K562 (cell line): ENCODE measurements at regions not wholly inside any gene's neighbourhood (a gene's known extent, or its start where the extent isn't known, plus 50 kb on each side); places are given as distances from the start of the nearest gene placed in this dataset.

Experiments
- ATAC-seq: fragments of 200-7000 bp; cut with Tn5 transposase; 3 replicates; pipeline ENCODE4 v1.9.1; 2020; ENCODE audit warnings: moderate library complexity
- BruUV-seq: library from RNA; stranded (reverse); fragments of 400-500 nt; replicated peaks from 2 replicates; lab custom pipeline; 2021; lab: Mats Ljungman, UMichigan
- CTCF ChIA-PET: fragments of 300-600 bp; formaldehyde crosslinking; extraction: SDS; loops from one replicate; lab custom pipeline; 2021; ENCODE audit warnings: low intra/inter-chr PET ratio; lab: Yijun Ruan, JAX
- POLR2A ChIA-PET: fragments of 300-600, 350-650 bp; sonication (Branson Sonifier 250); formaldehyde crosslinking; extraction: SDS; loops from one replicate; lab custom pipeline; 2021; ENCODE audit warnings: antibody characterized with exemption, inconsistent platforms; lab: Yijun Ruan, JAX
- DNase-seq, 4 experiments: peaks; one replicate each; pipeline versions ENCODE4 v3.0.0 to v3.0.0-alpha.2; 2011 to 2018; ENCODE audit warnings: low spot score in 3 of 4, mixed read lengths in 3 of 4; ENCODE audit errors: extremely low read depth in 1 of 4
- FAIRE-seq: peaks from 2 replicates; lab custom pipeline; 2011; peaks lifted over from hg19 to GRCh38; lab: Jason Lieb, UNC
- H2AFZ ChIP-seq: 2 replicates; pipeline ENCODE4 v1.6.0; 2011; ENCODE audit warnings: low read depth, low read length, control low read depth, inconsistent platforms
- H3K27ac ChIP-seq: fragments of 200-600 bp; 3 replicates; pipeline ENCODE4 v1.8.0; 2011; ENCODE audit warnings: low read depth, mild to moderate bottlenecking, control low read depth, inconsistent platforms, low read length, moderate library complexity, mixed read lengths; ENCODE audit errors: extremely low read depth
- H3K27me3 ChIP-seq, 2 experiments: fragments of 300-600 bp in 1 of 2; 2 replicates in 1 of 2; 3 replicates in 1 of 2; pipeline versions ENCODE4 v1.6.0 to v1.8.0; 2011; ENCODE audit warnings: inconsistent platforms in 2 of 2, low read length in 2 of 2, mild to moderate bottlenecking in 1 of 2, mixed read lengths in 1 of 2, moderate library complexity in 1 of 2; ENCODE audit not compliant: control insufficient read depth in 2 of 2, insufficient read depth in 2 of 2
- H3K36me3 ChIP-seq: fragments of 300-600 bp; 3 replicates; pipeline ENCODE4 v1.8.0; 2011; ENCODE audit warnings: mild to moderate bottlenecking, low read length, inconsistent platforms; ENCODE audit not compliant: control insufficient read depth, insufficient read depth
- H3K4me1 ChIP-seq, 2 experiments: fragments of 200-600 bp in 1 of 2; replicated peaks in 1 of 2; 2 replicates in 1 of 2; 3 replicates in 1 of 2; pipeline versions ENCODE4 v1.5.1 to v1.8.0; 2011; ENCODE audit warnings: inconsistent platforms in 2 of 2, low read length in 2 of 2, mild to moderate bottlenecking in 1 of 2, mixed read lengths in 1 of 2, moderate library complexity in 1 of 2; ENCODE audit not compliant: control insufficient read depth in 2 of 2, insufficient read depth in 2 of 2
- H3K4me2 ChIP-seq: 2 replicates; pipeline ENCODE4 v1.6.1; 2011; ENCODE audit warnings: low read length, control low read depth, inconsistent platforms, mixed read lengths; ENCODE audit not compliant: insufficient read depth
- H3K4me3 ChIP-seq: fragments of 200-600 bp; sonication (generic), shearing (Covaris generic); 2 replicates; pipeline ENCODE4 v1.5.1; 2016; ENCODE audit warnings: control low read depth, inconsistent platforms
- H3K79me2 ChIP-seq: fragments of 200-600 bp; 3 replicates; pipeline ENCODE4 v1.8.0; 2011; ENCODE audit warnings: low read length, inconsistent platforms; ENCODE audit not compliant: control insufficient read depth, insufficient read depth
- H3K9ac ChIP-seq, 2 experiments: 2 replicates each; pipeline versions ENCODE4 v1.6.0 to v1.6.1; 2011; ENCODE audit warnings: low read depth in 2 of 2, low read length in 2 of 2, control low read depth in 1 of 2, inconsistent platforms in 1 of 2, mild to moderate bottlenecking in 1 of 2, mixed read lengths in 1 of 2; ENCODE audit not compliant: insufficient read depth in 1 of 2
- H3K9me1 ChIP-seq: one replicate; pipeline ENCODE4 v1.6.0; 2011; ENCODE audit warnings: inconsistent platforms, mild to moderate bottlenecking, low read length, moderate library complexity; ENCODE audit not compliant: control insufficient read depth, insufficient read depth
- H3K9me3 ChIP-seq: replicated peaks from 2 replicates; pipeline ENCODE4 v1.5.1; 2011; ENCODE audit warnings: low read depth, low read length, inconsistent platforms; ENCODE audit not compliant: control insufficient read depth, insufficient read depth
- H4K20me1 ChIP-seq: replicated peaks from 2 replicates; pipeline ENCODE4 v1.6.1; 2011; ENCODE audit warnings: low read length, inconsistent platforms, mixed read lengths; ENCODE audit not compliant: control insufficient read depth, insufficient read depth
- FOXA3 ChIP-seq, 2 experiments: fragments of 450-650 bp in 1 of 2; sonication (generic) in 1 of 2; formaldehyde crosslinking; IDR thresholded peaks in 1 of 2; conservative IDR thresholded peaks in 1 of 2; 2 replicates each; pipeline versions ENCODE4 v1.4.0 to v1.8.0; 2020 to 2022; ENCODE audit warnings: mild to moderate bottlenecking in 2 of 2, missing genetic modification reagents in 1 of 2
- RAD21 ChIP-seq, 2 experiments: fragments of 250-450 bp in 1 of 2; fragments of 450-650 bp in 1 of 2; sonication (Bioruptor Pico) in 1 of 2; formaldehyde crosslinking in 1 of 2; IDR thresholded peaks in 1 of 2; conservative IDR thresholded peaks in 1 of 2; 2 replicates each; pipeline versions ENCODE4 v1.4.0 to v1.8.0; 2020 to 2022; ENCODE audit warnings: mild to moderate bottlenecking in 2 of 2, moderate library complexity in 1 of 2
- SMC3 ChIP-seq: conservative IDR thresholded peaks from 2 replicates; pipeline ENCODE4 v1.6.1; 2011; ENCODE audit warnings: low read depth, low read length, improper control_type of control experiment; ENCODE audit not compliant: insufficient read depth
- U2AF2 ChIP-seq: fragments of 200-400 bp; formaldehyde crosslinking; optimal IDR thresholded peaks from 2 replicates; pipeline ENCODE3; 2017; ENCODE audit warnings: low read depth, mild to moderate bottlenecking, low read length
- WGBS: fragments of 100-300 bp; shearing (Covaris generic); methylation state at CpG from one replicate; pipeline ENCODE4 v1.1.6; 2016; ENCODE audit warnings: low coverage, mixed read lengths; ENCODE audit not compliant: insufficient coverage; ENCODE audit errors: missing lambda C conversion rate; 5-methylcytosine and 5-hydroxymethylcytosine counted together
- in situ Hi-C: fragments of 300-500 bp; cut with MboI; formaldehyde crosslinking; loops from 4 replicates; pipeline ENCODE4 v1.15.0; 2018; ENCODE audit warnings: inconsistent platforms, mixed read lengths
- intact Hi-C: fragments of 100-400 bp; cut with micrococcal nuclease; formaldehyde crosslinking; loops from 2 replicates; pipeline ENCODE4 v1.14.2; 2022
- TF ChIP-seq, protein P1 (sequence below), 3 experiments: IDR thresholded peaks in 2 of 3; conservative IDR thresholded peaks in 1 of 3; 2 replicates each; pipeline ENCODE4 v1.5.1; 2011 to 2012; ENCODE audit warnings: low read length in 3 of 3, mild to moderate bottlenecking in 3 of 3, control low read depth in 2 of 3, improper control_type of control experiment in 1 of 3, inconsistent platforms in 1 of 3, low read depth in 1 of 3, mixed read lengths in 1 of 3, moderate library complexity in 1 of 3; ENCODE audit not compliant: insufficient read depth in 2 of 3
- TF ChIP-seq, protein P2 (sequence below): sonication (generic); formaldehyde crosslinking; IDR thresholded peaks from 2 replicates; pipeline ENCODE4 v1.8.1; 2023; ENCODE audit warnings: mild to moderate bottlenecking, missing genetic modification reagents
- TF ChIP-seq, protein P3 (sequence below): fragments of 450-650 bp; IDR thresholded peaks from 2 replicates; pipeline ENCODE4 v1.6.1; 2017; ENCODE audit warnings: antibody characterized with exemption, mild to moderate bottlenecking

DNA sequence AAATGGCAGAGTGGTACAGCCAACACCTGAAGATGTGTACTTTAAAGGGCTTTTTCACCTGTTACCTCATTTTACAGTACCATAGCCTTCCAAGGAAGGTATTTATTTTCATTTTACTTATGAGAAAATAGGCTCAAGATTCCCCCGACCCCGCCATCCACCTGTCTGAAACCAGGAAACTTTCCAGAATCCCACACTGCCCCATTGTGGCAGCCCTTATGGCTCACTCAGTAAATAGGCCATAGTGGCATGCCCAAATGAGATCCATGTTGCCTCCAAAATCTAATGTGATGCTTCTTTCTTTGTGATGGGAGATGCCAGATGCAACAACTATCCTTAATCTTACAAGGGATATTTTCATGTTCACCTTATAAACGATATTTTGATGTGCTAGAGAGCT, 97.8 kb downstream of the EBNA1BP2 start:
- ChIA-PET CTCF (interaction anchor here (0.6 to 5.3 kb wide), 12 partner anchors 54 to 497 kb away, joined by 3 to 65 read pairs (median 4); partner anchors contain the start of gene SLC2A1), POLR2A (interaction anchor here (0.5 to 3.1 kb wide), 14 partner anchors 15 to 392 kb away, joined by 3 to 27 read pairs (median 7); no protein-coding TSS in a partner anchor)
- no peaks in the 10 kb centered on the region for H3K27me3 ChIP-seq
- H3K4me3 ChIP-seq: no peak overlapping the region
- no TSS peak for BruUV-seq
- ATAC-seq (peak; percentile 66), DNase-seq (peak in 1 of 4 experiments; percentile 38), FAIRE-seq (no peak)
- H4K20me1 ChIP-seq: no peaks in the 10 kb centered on the region
- H3K36me3 ChIP-seq: no peaks in the 10 kb centered on the region
- in situ Hi-C loops (loop anchor here (5.0 to 10.0 kb wide), 3 partner anchors 152 to 499 kb away; no protein-coding TSS in a partner anchor), intact Hi-C loops (loop anchor here (5.0 to 10.0 kb wide), 2 partner anchors 497 to 559 kb away; no protein-coding TSS in a partner anchor)
- 18% methylated on average over 3 of the region's 3 CpGs for WGBS
- no peak overlapping the region for H3K27ac ChIP-seq
- H3K9me1 ChIP-seq: no peaks in the 10 kb centered on the region
- no peaks in the 10 kb centered on the region for H3K79me2 ChIP-seq
- no peak overlapping the region for H3K4me2 ChIP-seq
- no peaks in the 10 kb centered on the region for H3K9me3 ChIP-seq
- H3K4me1 ChIP-seq: peaks cover 15 to 19% of the 10 kb centered on the region in 2 experiments; a peak in 4 of 5 replicates
- no peak overlapping the region for H3K9ac ChIP-seq
- no peak overlapping the region for H2AFZ ChIP-seq
- TF ChIP-seq, protein P1, sequence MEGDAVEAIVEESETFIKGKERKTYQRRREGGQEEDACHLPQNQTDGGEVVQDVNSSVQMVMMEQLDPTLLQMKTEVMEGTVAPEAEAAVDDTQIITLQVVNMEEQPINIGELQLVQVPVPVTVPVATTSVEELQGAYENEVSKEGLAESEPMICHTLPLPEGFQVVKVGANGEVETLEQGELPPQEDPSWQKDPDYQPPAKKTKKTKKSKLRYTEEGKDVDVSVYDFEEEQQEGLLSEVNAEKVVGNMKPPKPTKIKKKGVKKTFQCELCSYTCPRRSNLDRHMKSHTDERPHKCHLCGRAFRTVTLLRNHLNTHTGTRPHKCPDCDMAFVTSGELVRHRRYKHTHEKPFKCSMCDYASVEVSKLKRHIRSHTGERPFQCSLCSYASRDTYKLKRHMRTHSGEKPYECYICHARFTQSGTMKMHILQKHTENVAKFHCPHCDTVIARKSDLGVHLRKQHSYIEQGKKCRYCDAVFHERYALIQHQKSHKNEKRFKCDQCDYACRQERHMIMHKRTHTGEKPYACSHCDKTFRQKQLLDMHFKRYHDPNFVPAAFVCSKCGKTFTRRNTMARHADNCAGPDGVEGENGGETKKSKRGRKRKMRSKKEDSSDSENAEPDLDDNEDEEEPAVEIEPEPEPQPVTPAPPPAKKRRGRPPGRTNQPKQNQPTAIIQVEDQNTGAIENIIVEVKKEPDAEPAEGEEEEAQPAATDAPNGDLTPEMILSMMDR (IDR thresholded peaks at IDR 0.05 in 2 of 3, conservative IDR thresholded peaks at IDR 0.05 in 1 of 3; ENCODE audit: insufficient read depth in 2 of 3, low read depth in 1 of 3, low read length in 3 of 3): peak; percentile 26 to 57 (median 49); a peak in 3 of 6 replicates
- TF ChIP-seq U2AF2: no peak
- TF ChIP-seq RAD21 (CRISPR knock-in tag; conservative IDR thresholded peaks at IDR 0.05 in 1 of 2, IDR thresholded peaks at IDR 0.05 in 1 of 2): peak in 1 of 2 experiments; percentile 66; a peak in 3 of 4 replicates
- TF ChIP-seq, protein P2, sequence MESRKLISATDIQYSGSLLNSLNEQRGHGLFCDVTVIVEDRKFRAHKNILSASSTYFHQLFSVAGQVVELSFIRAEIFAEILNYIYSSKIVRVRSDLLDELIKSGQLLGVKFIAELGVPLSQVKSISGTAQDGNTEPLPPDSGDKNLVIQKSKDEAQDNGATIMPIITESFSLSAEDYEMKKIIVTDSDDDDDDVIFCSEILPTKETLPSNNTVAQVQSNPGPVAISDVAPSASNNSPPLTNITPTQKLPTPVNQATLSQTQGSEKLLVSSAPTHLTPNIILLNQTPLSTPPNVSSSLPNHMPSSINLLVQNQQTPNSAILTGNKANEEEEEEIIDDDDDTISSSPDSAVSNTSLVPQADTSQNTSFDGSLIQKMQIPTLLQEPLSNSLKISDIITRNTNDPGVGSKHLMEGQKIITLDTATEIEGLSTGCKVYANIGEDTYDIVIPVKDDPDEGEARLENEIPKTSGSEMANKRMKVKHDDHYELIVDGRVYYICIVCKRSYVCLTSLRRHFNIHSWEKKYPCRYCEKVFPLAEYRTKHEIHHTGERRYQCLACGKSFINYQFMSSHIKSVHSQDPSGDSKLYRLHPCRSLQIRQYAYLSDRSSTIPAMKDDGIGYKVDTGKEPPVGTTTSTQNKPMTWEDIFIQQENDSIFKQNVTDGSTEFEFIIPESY (CRISPR knock-in tag): no peak
- 0 out of 2 replicates have a peak, but pooled peaks have one; percentile 24 for TF ChIP-seq SMC3
- 0 out of 4 replicates have a peak, but pooled peaks of 1 of the 2 experiments have one; percentile 18 for TF ChIP-seq FOXA3 (CRISPR knock-in tag; conservative IDR thresholded peaks at IDR 0.05 in 1 of 2, IDR thresholded peaks at IDR 0.05 in 1 of 2)
- TF ChIP-seq, protein P3, sequence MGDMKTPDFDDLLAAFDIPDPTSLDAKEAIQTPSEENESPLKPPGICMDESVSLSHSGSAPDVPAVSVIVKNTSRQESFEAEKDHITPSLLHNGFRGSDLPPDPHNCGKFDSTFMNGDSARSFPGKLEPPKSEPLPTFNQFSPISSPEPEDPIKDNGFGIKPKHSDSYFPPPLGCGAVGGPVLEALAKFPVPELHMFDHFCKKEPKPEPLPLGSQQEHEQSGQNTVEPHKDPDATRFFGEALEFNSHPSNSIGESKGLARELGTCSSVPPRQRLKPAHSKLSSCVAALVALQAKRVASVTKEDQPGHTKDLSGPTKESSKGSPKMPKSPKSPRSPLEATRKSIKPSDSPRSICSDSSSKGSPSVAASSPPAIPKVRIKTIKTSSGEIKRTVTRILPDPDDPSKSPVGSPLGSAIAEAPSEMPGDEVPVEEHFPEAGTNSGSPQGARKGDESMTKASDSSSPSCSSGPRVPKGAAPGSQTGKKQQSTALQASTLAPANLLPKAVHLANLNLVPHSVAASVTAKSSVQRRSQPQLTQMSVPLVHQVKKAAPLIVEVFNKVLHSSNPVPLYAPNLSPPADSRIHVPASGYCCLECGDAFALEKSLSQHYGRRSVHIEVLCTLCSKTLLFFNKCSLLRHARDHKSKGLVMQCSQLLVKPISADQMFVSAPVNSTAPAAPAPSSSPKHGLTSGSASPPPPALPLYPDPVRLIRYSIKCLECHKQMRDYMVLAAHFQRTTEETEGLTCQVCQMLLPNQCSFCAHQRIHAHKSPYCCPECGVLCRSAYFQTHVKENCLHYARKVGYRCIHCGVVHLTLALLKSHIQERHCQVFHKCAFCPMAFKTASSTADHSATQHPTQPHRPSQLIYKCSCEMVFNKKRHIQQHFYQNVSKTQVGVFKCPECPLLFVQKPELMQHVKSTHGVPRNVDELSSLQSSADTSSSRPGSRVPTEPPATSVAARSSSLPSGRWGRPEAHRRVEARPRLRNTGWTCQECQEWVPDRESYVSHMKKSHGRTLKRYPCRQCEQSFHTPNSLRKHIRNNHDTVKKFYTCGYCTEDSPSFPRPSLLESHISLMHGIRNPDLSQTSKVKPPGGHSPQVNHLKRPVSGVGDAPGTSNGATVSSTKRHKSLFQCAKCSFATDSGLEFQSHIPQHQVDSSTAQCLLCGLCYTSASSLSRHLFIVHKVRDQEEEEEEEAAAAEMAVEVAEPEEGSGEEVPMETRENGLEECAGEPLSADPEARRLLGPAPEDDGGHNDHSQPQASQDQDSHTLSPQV: no peak
